HG03457 (cell line): ENCODE measurements at regions not wholly inside any gene's neighbourhood (a gene's known extent, or its start where the extent isn't known, plus 50 kb on each side); places are given as distances from the start of the nearest gene placed in this dataset.
A peak's percentile ranks its signal among the peaks of the same experiment; 100 is the strongest.

ENCODE experiments used
- ATAC-seq: cut with Tn5 transposase; IDR thresholded peaks from one replicate; pipeline ENCODE4 v1.9.1; 2021; ENCODE audit warnings: moderate number of reproducible peaks; ENCODE audit not compliant: unreplicated experiment

GRCh38 chr2:181114021-181114420, 133.6 kb downstream of the UBE2E3 start:
- ATAC-seq: no peak

DNA sequence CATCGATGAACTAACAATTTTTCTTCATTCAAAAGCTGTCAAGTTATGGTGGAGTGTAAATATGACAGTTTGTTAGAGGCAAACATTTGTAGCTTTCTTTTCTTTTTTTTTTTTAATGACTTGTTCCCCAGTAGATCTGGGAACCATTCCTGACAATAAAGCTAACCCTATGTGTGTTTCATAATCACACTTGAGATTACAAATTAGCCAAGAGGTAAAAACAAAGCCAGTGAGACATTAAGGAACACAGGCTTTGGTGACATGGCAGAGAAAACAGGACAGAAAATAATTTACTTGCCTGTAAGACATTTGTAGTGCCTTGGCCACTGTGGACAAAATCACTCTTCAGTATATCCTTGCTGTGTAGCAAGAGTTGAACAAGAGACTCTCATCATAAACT, 135.9 kb downstream of the UBE2E3 start:
- ATAC-seq: no peak

DNA sequence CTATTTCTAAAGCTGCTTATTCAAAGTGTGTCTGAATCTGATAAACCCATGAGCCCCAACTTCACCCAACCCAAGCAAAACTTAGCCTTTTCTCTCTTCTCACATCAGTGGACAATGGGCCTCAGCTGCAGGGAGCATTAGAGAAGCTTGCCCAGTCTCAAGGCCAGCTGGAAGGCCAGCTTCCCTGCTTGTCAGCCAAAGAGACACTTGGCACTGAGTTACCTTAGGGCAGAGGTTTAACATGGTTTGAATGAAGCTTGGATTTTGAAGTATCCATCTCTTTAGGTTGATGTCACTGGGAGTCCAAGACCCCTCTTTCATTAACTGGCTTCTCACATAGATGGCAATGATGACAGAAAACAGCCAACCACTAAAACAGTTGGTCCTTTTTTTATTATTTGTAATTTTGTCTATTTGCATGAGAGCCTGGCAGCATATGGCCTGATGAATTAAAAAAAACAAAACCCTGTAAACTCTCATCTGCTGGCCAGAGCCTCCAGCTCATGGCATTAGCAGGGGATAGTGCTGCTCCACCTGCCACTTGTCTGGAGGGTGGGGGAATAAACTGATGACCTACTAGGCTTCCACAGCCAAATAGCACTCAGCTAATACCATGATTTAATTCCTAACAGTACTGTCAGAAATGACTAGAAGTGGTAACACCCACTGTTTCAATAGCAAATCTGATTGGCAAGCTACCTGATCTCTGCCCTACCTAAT, 137.0 kb downstream of the UBE2E3 start:
- ATAC-seq: no peak

- ATAC-seq: no peak
These were observed 140.2 kb downstream of the UBE2E3 start for GRCh38 chr2:181120625-181121024.

GRCh38 chr2:181121996-181122395, 141.6 kb downstream of the UBE2E3 start:
- no peak for ATAC-seq

- no peak for ATAC-seq
These were observed 142.2 kb downstream of the UBE2E3 start for GRCh38 chr2:181122601-181123000.

- peak; percentile 77 for ATAC-seq
These were observed 143.4 kb downstream of the UBE2E3 start for GRCh38 chr2:181123798-181124231.

DNA sequence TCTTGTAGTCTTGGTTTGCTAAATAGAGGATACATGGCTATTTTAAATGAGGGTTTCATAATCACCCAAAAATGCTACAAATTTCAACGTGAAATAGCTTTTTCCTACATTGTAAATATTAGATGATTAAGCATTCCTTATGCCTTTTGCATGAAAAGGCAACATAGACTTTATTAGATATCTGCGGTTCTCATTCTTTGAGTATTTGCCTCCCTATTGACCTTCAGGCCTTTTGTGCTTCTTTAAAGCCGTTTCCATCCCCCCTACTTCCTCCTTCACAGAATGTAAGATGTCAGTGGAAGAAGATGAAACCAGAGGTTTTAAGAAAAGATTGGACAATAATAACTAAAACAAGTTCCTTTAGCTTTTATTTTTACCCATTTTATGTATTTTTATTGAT, 144.1 kb downstream of the UBE2E3 start:
- ATAC-seq: no peak

DNA sequence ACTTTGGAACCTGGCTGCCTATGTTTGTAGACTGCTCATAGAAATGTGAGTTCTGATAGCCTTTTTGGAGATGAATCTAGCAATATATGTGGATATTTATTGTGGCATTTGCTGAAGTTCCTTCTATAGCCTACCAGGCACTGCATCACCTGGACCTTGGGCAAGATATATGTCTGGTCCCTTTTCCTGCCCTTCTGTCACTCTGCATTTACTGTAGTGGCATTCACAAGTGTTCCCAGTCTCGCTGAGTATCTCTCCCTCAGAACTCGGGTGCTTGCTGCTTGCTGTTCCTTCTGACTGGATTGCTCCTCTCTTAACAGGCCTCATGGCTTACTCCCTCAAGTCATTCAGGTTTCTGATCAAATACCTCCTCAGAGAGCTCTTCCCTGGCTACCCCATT, 145.0 kb downstream of the UBE2E3 start:
- no peak for ATAC-seq

- ATAC-seq: no peak
These were observed 146.0 kb downstream of the UBE2E3 start for GRCh38 chr2:181126311-181126868.

- ATAC-seq: peak; percentile 63
These were observed 147.8 kb downstream of the UBE2E3 start for GRCh38 chr2:181128199-181128598.

DNA sequence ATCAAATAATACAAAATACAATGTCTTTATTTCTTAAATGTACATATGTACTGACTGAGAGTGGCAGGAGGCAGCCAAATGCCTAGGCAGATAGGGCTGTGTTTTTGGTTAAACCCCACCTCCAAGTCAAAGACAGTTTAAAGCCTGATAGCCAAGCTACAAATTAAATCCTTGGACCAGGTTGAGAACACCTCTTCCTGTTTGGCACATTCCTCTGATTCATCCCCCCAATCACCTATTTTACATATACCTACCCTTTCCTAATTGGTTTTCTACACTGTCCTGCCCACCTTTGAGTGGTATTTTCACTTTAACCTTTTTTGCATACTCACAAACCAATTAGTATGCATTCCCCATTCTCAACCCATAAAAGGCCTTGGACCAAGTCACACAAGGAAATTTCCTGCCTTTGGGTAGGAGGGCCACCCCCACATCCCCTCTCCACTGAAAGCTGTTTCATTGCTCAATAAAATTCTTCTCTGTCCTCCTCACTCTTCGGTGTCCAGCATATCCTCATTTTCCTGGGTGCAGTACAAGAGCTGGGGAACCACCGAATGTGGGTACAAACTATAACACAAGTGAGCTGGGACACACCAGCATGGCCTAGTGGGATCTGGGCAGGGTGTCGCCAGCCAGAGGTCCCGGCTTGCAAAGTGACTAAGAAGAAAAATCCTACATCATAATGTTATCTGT, 149.1 kb downstream of the UBE2E3 start:
- ATAC-seq: no peak

GRCh38 chr2:181130686-181131085, 150.3 kb downstream of the UBE2E3 start:
- ATAC-seq: no peak

DNA sequence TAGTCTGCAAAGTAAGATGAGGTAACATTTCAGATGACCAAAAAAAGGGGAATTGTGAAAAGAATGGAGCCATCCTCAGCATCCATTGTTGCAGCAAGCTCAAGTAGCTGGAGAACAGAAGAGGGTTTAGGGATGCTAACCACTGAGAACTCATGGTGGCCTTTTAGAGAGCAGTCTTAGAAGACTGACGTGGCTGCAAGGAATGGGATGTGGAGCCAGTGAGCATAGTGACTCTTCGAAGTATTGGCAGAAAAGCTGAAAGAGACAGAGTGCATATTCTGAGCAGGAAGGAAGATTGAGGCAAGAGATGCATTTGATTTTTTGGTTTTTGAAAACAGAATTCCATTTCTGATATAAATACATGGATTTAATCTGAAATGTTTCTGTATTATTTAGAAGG, 151.2 kb downstream of the UBE2E3 start:
- ATAC-seq: no peak

- no peak for ATAC-seq
These were observed 158.4 kb downstream of the UBE2E3 start for GRCh38 chr2:181138816-181139215.

- no peak for ATAC-seq
These were observed 159.4 kb downstream of the UBE2E3 start for GRCh38 chr2:181139831-181140230.

DNA sequence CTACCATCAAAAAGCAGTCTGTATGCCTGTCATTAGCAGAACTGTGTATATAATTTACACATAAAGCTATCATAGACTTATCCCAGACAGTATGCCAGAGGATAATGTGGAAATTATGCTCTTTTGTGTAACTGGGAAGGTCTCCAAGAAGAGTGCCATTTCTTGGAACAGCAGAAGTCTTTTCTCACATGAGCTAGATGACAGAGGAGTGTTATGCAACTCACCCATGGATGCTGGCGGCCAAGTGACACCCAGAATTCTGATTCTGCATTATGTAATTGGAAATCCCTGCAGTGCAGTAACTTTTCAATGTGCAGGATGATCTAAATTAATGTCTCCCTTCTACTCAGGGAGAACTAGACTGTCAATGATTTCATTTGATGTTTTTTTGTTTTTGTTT, 160.0 kb downstream of the UBE2E3 start:
- no peak for ATAC-seq

- ATAC-seq: no peak
These were observed 160.5 kb downstream of the UBE2E3 start for GRCh38 chr2:181140928-181141327.

DNA sequence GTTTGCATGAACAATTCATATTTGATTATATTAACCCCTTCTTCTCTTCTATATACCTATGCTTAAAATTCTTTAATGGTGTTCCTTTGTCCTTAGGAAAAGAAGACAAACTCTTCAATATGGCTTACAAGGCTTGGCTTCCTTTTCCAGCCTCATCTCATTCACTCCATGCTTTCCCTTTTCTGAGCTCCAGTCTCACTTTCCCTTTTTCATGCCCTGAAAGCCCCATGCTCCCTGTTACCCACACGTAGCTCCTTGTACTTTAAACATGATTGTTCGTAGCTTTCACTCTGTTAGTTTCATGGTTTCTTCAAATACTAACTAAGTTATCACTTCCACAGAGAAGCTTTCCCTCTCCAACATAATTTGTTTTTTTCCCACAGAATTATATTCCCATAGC, 161.3 kb downstream of the UBE2E3 start:
- ATAC-seq: no peak

GRCh38 chr2:181142514-181142913, 162.1 kb downstream of the UBE2E3 start:
- ATAC-seq: no peak

DNA sequence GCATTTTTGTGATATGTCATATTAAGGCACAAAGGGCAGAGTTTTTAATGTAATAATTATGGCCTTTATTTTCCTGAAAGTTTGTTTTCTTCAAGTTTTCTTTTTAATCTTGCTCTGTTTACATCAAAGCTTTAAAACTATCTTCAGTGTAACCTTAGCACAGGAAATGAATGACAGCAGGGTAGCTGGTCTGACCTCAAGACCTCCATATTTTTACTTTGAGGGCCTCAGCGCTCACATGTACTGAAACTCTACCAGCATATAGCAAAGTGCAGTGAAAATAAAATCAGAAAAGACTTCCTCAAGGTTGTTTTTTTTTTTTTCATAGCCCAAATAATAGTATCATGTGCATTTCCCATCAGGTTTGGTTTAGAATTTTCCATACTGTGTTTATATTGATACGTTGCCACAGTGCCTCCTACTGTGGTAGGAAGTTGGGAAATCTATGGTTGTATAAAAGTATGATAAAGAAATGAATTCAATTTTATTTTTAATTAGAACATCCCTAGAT, 163.4 kb downstream of the UBE2E3 start:
- no peak for ATAC-seq

DNA sequence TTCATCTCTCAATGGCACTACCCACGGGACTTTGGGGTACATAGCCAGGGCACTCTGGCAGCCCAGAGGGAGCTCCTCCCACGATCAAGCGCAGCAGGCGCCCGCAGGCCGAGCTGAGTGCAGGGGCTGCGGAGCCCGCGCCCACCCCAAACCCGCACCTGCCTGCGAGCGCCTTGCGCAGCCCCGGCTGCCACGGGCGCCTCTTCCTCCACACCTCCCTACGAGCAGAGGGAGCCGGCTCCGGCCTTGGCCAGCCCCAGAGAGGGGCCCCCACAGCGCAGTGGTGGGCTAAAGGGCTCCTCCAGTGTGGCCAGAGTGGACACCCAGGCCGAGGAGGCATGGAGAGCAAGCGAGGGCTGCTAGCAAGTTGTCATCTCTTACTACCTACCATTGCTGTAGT, 165.2 kb downstream of the UBE2E3 start:
- no peak for ATAC-seq
